ENCODE measurements at regions not wholly inside any gene's neighbourhood (a gene's known extent, or its start where the extent isn't known, plus 50 kb on each side); places are given as distances from the start of the nearest gene placed in this dataset.

DNA sequence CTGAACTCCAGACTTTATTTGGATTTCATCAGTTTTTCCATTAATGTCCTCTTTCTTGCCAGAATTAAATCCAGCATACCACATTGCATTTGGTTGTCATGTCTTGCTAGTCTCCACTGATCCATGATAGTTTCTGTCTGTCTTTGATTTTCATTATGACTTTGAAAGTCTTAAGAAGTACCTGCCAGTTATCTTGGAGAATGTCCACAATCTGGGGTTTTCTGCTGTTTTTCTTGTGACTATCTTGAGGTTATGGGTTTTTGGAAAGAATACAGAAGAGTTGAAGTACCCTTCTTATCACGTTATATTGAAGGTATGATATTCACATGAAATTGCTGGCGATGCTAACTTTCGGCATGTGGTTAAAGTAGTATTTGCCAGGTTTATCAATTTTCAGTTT, 282.3 kb upstream of the PRICKLE1 start:
- Mint-ChIP-seq H3K36me3 (no peaks in the 10 kb centered on the region), H3K4me3 (no peak overlapping the region), H3K27me3 (ENCODE audit: insufficient read depth, low read depth) (no peaks in the 10 kb centered on the region), H3K4me1 (no peaks in the 10 kb centered on the region), H3K9me3 (no peaks in the 10 kb centered on the region), H3K27ac (no peak overlapping the region)
- Histone ChIP-seq H2AFZ (replicated peaks) (no peak overlapping the region), H3K27me3 (no peaks in the 10 kb centered on the region), H3K9me3 (ENCODE audit: low read depth) (no peaks in the 10 kb centered on the region), H3K27ac (no peak overlapping the region), H4K20me1 (ENCODE audit: low read depth) (no peaks in the 10 kb centered on the region), H3K79me2 (ENCODE audit: low read depth) (no peaks in the 10 kb centered on the region), H3K4me2 (no peak overlapping the region), H3K36me3 (no peaks in the 10 kb centered on the region), H3F3A (ENCODE audit: low read depth) (no peaks in the 10 kb centered on the region), H3K4me3 (no peak overlapping the region), H3K4me1 (no peaks in the 10 kb centered on the region), H3K9ac (no peak overlapping the region)
- no peak for DNase-seq (ENCODE audit: low spot score)
- TF ChIP-seq EZH2phosphoT487 (IDR thresholded peaks at IDR 0.05) (no peak), EZH2 (IDR thresholded peaks at IDR 0.05) (no peak)
- TF ChIP-seq, protein P1, sequence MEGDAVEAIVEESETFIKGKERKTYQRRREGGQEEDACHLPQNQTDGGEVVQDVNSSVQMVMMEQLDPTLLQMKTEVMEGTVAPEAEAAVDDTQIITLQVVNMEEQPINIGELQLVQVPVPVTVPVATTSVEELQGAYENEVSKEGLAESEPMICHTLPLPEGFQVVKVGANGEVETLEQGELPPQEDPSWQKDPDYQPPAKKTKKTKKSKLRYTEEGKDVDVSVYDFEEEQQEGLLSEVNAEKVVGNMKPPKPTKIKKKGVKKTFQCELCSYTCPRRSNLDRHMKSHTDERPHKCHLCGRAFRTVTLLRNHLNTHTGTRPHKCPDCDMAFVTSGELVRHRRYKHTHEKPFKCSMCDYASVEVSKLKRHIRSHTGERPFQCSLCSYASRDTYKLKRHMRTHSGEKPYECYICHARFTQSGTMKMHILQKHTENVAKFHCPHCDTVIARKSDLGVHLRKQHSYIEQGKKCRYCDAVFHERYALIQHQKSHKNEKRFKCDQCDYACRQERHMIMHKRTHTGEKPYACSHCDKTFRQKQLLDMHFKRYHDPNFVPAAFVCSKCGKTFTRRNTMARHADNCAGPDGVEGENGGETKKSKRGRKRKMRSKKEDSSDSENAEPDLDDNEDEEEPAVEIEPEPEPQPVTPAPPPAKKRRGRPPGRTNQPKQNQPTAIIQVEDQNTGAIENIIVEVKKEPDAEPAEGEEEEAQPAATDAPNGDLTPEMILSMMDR (IDR thresholded peaks at IDR 0.05): no peak

DNA sequence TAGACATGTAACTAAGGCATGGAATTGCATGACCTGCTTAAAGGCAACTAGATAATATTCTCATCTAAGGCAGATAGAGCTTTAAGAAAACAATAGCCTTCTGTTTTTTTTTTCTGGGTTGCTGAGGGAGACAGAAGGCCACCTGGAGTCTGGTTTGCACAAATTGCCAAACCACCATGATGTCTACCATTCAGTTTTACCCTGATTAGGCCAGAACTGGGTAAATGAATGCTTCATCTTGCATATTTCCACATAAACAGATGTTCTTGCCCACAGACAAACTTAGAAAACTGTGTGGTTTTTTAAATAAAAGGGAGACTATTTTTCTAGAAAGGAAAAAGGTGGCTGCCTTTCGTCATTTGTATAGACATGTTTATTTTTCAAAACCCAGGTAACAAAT, 278.7 kb upstream of the PRICKLE1 start:
- no peaks in the 10 kb centered on the region for H3K79me2 ChIP-seq (ENCODE audit: low read depth)
- H4K20me1 ChIP-seq (ENCODE audit: low read depth): no peaks in the 10 kb centered on the region
- no peaks in the 10 kb centered on the region for H3K36me3 Mint-ChIP-seq
- no peaks in the 10 kb centered on the region for H3K9me3 Mint-ChIP-seq
- no peaks in the 10 kb centered on the region for H3F3A ChIP-seq (ENCODE audit: low read depth)
- no peak for DNase-seq (ENCODE audit: low spot score)
- no peak overlapping the region for H3K4me2 ChIP-seq
- no peak overlapping the region for H3K27ac ChIP-seq
- H3K4me3 Mint-ChIP-seq: no peak overlapping the region
- no peak overlapping the region for H2AFZ ChIP-seq (replicated peaks)
- H3K9ac ChIP-seq: no peak overlapping the region
- H3K27me3 ChIP-seq: no peaks in the 10 kb centered on the region
- H3K36me3 ChIP-seq: no peaks in the 10 kb centered on the region
- TF ChIP-seq EZH2 (IDR thresholded peaks at IDR 0.05): no peak
- TF ChIP-seq, protein P1 (IDR thresholded peaks at IDR 0.05): no peak
- TF ChIP-seq EZH2phosphoT487 (IDR thresholded peaks at IDR 0.05): no peak
- no peak overlapping the region for H3K27ac Mint-ChIP-seq
- no peaks in the 10 kb centered on the region for H3K27me3 Mint-ChIP-seq (ENCODE audit: insufficient read depth, low read depth)
- H3K4me3 ChIP-seq: no peak overlapping the region
- no peaks in the 10 kb centered on the region for H3K9me3 ChIP-seq (ENCODE audit: low read depth)
- no peaks in the 10 kb centered on the region for H3K4me1 Mint-ChIP-seq
- no peaks in the 10 kb centered on the region for H3K4me1 ChIP-seq

- H3K4me3 Mint-ChIP-seq: no peak overlapping the region
Observed at GRCh38 chr12:42865282-42865681, 275.7 kb upstream of the PRICKLE1 start.

More at GRCh38 chr12:42865282-42865681, 275.7 kb upstream of the PRICKLE1 start:
- H3K36me3 ChIP-seq: no peaks in the 10 kb centered on the region
- no peak for DNase-seq (ENCODE audit: low spot score)
- no peaks in the 10 kb centered on the region for H3K79me2 ChIP-seq (ENCODE audit: low read depth)
- no peaks in the 10 kb centered on the region for H3K4me1 ChIP-seq
- no peaks in the 10 kb centered on the region for H3K27me3 Mint-ChIP-seq (ENCODE audit: insufficient read depth, low read depth)
- H3K27ac ChIP-seq: no peak overlapping the region
- no peaks in the 10 kb centered on the region for H3K36me3 Mint-ChIP-seq
- no peaks in the 10 kb centered on the region for H3K9me3 Mint-ChIP-seq
- no peak overlapping the region for H3K27ac Mint-ChIP-seq
- no peak overlapping the region for H3K4me2 ChIP-seq
- no peaks in the 10 kb centered on the region for H3K9me3 ChIP-seq (ENCODE audit: low read depth)
- no peaks in the 10 kb centered on the region for H4K20me1 ChIP-seq (ENCODE audit: low read depth)
- no peak overlapping the region for H3K4me3 ChIP-seq
- H3K9ac ChIP-seq: no peak overlapping the region
- TF ChIP-seq EZH2 (IDR thresholded peaks at IDR 0.05): no peak
- no peak for TF ChIP-seq EZH2phosphoT487 (IDR thresholded peaks at IDR 0.05)
- TF ChIP-seq, protein P1 (IDR thresholded peaks at IDR 0.05): no peak
- no peaks in the 10 kb centered on the region for H3K4me1 Mint-ChIP-seq
- H2AFZ ChIP-seq (replicated peaks): no peak overlapping the region
- no peaks in the 10 kb centered on the region for H3F3A ChIP-seq (ENCODE audit: low read depth)
- H3K27me3 ChIP-seq: no peaks in the 10 kb centered on the region
